Parathyroid adenoma (tissue), 2 donors: ENCODE measurements at regions not wholly inside any gene's neighbourhood (a gene's known extent, or its start where the extent isn't known, plus 50 kb on each side); places are given as distances from the start of the nearest gene placed in this dataset.

Source experiments
- H2AFZ ChIP-seq: fragments of 300-600 bp; sonication (generic); one replicate; pipeline ENCODE4 v1.7.0; 2017; ENCODE audit warnings: antibody characterized with exemption, mild to moderate bottlenecking
- H3K27ac ChIP-seq: fragments of 300-600 bp; sonication (generic); one replicate; pipeline ENCODE4 v1.7.0; 2017
- H3K27me3 ChIP-seq: fragments of 300-600 bp; sonication (generic); one replicate; pipeline ENCODE4 v1.7.0; 2017; ENCODE audit warnings: low read length; ENCODE audit not compliant: control insufficient read depth, insufficient read depth
- H3K36me3 ChIP-seq: fragments of 300-600 bp; sonication (generic); one replicate; pipeline ENCODE4 v1.7.0; 2017; ENCODE audit warnings: low read length; ENCODE audit not compliant: control insufficient read depth, insufficient read depth
- H3K4me1 ChIP-seq: fragments of 300-600 bp; sonication (generic); one replicate; pipeline ENCODE4 v1.7.0; 2017; ENCODE audit warnings: control low read depth
- H3K4me2 ChIP-seq: fragments of 300-600 bp; sonication (generic); one replicate; pipeline ENCODE4 v1.7.0; 2017; ENCODE audit warnings: low read length
- H3K4me3 ChIP-seq: fragments of 300-600 bp; sonication (generic); one replicate; pipeline ENCODE4 v1.7.0; 2017; ENCODE audit warnings: low read depth, low read length
- H3K79me2 ChIP-seq: fragments of 300-600 bp; sonication (generic); one replicate; pipeline ENCODE4 v1.7.0; 2017; ENCODE audit warnings: control low read depth
- H3K9ac ChIP-seq: fragments of 300-600 bp; sonication (generic); one replicate; pipeline ENCODE4 v1.7.0; 2017; ENCODE audit warnings: mild to moderate bottlenecking
- H3K9me3 ChIP-seq: fragments of 300-600 bp; sonication (generic); one replicate; pipeline ENCODE4 v1.7.0; 2017; ENCODE audit warnings: low read length; ENCODE audit not compliant: control insufficient read depth
- CTCF ChIP-seq: fragments of 300-600 bp; sonication (generic); IDR thresholded peaks from one replicate; pipeline ENCODE4 v1.7.0; 2017; ENCODE audit warnings: antibody characterized with exemption, mild to moderate bottlenecking
- donor health status: primary hyperparathyroidism.

GRCh38 chr17:71900621-71901229 lies 220.1 kb upstream of the SOX9 start:
- no peaks in the 10 kb centered on the region for H3K79me2 ChIP-seq
- H3K36me3 ChIP-seq = no peaks in the 10 kb centered on the region
- H3K9ac ChIP-seq = no peak overlapping the region
- H3K4me2 ChIP-seq = no peak overlapping the region
- no peak for TF ChIP-seq CTCF
- no peak overlapping the region for H2AFZ ChIP-seq
- no peaks in the 10 kb centered on the region for H3K27me3 ChIP-seq
- no peak overlapping the region for H3K27ac ChIP-seq
- H3K9me3 ChIP-seq = no peaks in the 10 kb centered on the region
- H3K4me1 ChIP-seq = no peaks in the 10 kb centered on the region
- H3K4me3 ChIP-seq = no peak overlapping the region

- Histone ChIP-seq H3K36me3 (no peaks in the 10 kb centered on the region), H3K9ac (no peak overlapping the region), H3K4me2 (no peak overlapping the region), H3K79me2 (no peaks in the 10 kb centered on the region), H3K9me3 (no peaks in the 10 kb centered on the region), H3K27me3 (no peaks in the 10 kb centered on the region), H3K27ac (no peak overlapping the region), H2AFZ (no peak overlapping the region), H3K4me1 (no peaks in the 10 kb centered on the region), H3K4me3 (no peak overlapping the region)
- no peak for TF ChIP-seq CTCF
These were observed 217.8 kb upstream of the SOX9 start for GRCh38 chr17:71902894-71903506.

GRCh38 chr17:71905376-71906031 lies 215.3 kb upstream of the SOX9 start:
- no peak for TF ChIP-seq CTCF
- H3K4me1 ChIP-seq = no peaks in the 10 kb centered on the region
- H3K79me2 ChIP-seq = no peaks in the 10 kb centered on the region
- no peak overlapping the region for H3K9ac ChIP-seq
- H3K27me3 ChIP-seq = no peaks in the 10 kb centered on the region
- no peak overlapping the region for H2AFZ ChIP-seq
- H3K36me3 ChIP-seq = no peaks in the 10 kb centered on the region
- H3K9me3 ChIP-seq = no peaks in the 10 kb centered on the region
- no peak overlapping the region for H3K4me3 ChIP-seq
- no peak overlapping the region for H3K27ac ChIP-seq
- no peak overlapping the region for H3K4me2 ChIP-seq

DNA sequence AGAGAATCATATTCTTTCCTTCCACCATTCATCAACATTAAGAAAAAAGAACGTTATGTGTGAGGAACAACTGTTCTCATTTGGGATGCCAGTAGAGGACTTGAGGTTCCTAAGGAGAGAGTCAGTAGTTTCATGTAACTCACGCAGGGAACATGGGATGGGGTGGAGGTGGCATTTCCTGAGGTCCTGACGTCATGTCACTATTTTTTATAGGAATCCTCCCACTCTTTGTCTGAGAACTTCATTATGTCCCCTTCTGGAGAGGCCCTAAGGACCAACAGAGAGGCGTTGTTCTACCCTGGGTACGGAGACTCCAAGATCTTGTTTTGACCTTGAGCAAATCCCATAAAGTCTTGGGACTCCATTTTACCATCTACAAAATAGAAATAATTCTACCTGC lies 211.7 kb upstream of the SOX9 start:
- Histone ChIP-seq H3K9ac (no peak overlapping the region), H3K27me3 (no peaks in the 10 kb centered on the region), H3K27ac (no peak overlapping the region), H2AFZ (no peak overlapping the region), H3K4me1 (no peaks in the 10 kb centered on the region), H3K79me2 (no peaks in the 10 kb centered on the region), H3K9me3 (no peaks in the 10 kb centered on the region), H3K4me2 (no peak overlapping the region), H3K36me3 (no peaks in the 10 kb centered on the region), H3K4me3 (no peak overlapping the region)
- no peak for TF ChIP-seq CTCF
